B cell (primary cell): ENCODE measurements at regions not wholly inside any gene's neighbourhood (a gene's known extent, or its start where the extent isn't known, plus 50 kb on each side); places are given as distances from the start of the nearest gene placed in this dataset.

Source experiments
- ATAC-seq: fragments of 200-7000 bp; cut with Tn5 transposase; one replicate; pipeline ENCODE4 v1.10.0; 2021; ENCODE audit warnings: low read depth, mild to moderate bottlenecking, moderate number of reproducible peaks, moderate library complexity
- CTCF ChIA-PET: fragments of 350-600 bp; sonication (Branson Sonifier 250); formaldehyde crosslinking; loops from one replicate; lab custom pipeline; 2021; ENCODE audit warnings: antibody characterized with exemption, inconsistent platforms; lab: Charles Lee
- POLR2A ChIA-PET: fragments of 350-600 bp; sonication (Branson Sonifier 250); formaldehyde crosslinking; loops from one replicate; lab custom pipeline; 2021; ENCODE audit warnings: antibody characterized with exemption; lab: Charles Lee
- DNase-seq: peaks from one replicate; pipeline ENCODE4 v3.0.0; 2013
- H2AFZ ChIP-seq: 2 replicates; pipeline ENCODE4 v1.6.1; 2012; ENCODE audit warnings: mild to moderate bottlenecking, low read depth, low read length; ENCODE audit not compliant: insufficient read depth, poor library complexity, severe bottlenecking
- H3K27ac ChIP-seq, 2 donors: 1 replicate in 1 of 2; 2 replicates in 1 of 2; pipeline ENCODE4 v1.5.1; 2012 to 2013; ENCODE audit warnings: low read length in 2 of 2, mild to moderate bottlenecking in 2 of 2, moderate library complexity in 1 of 2
- H3K27me3 ChIP-seq, 4 experiments: fragments of 200-600 bp in 1 of 4; sonication (generic) in 1 of 4; replicated peaks in 1 of 4; 1 replicate in 2 of 4; 2 replicates in 2 of 4; pipeline versions ENCODE4 v1.6.1 to v1.7.0; 2013 to 2016; ENCODE audit warnings: low read length in 3 of 4, mild to moderate bottlenecking in 2 of 4, mixed read lengths in 1 of 4, moderate library complexity in 1 of 4; ENCODE audit not compliant: insufficient read depth in 4 of 4, control insufficient read depth in 3 of 4; ENCODE audit errors: control extremely low read depth in 1 of 4
- H3K36me3 ChIP-seq, 2 experiments: replicated peaks in 1 of 2; 1 replicate in 1 of 2; 2 replicates in 1 of 2; pipeline versions ENCODE4 v1.6.1 to v1.7.1; 2013; ENCODE audit warnings: low read length in 1 of 2; ENCODE audit not compliant: insufficient read depth in 2 of 2, control insufficient read depth in 1 of 2; ENCODE audit errors: control extremely low read depth in 1 of 2, extremely low read depth in 1 of 2
- H3K4me1 ChIP-seq, 2 donors: fragments of 200-600 bp in 1 of 2; sonication (generic) in 1 of 2; 1 replicate in 1 of 2; 2 replicates in 1 of 2; pipeline versions ENCODE4 v1.5.1 to v1.6.1; 2013 to 2017; ENCODE audit warnings: low read length in 2 of 2; ENCODE audit not compliant: control insufficient read depth in 2 of 2, insufficient read depth in 2 of 2
- H3K4me2 ChIP-seq: replicated peaks from 2 replicates; pipeline ENCODE3; 2012; ENCODE audit warnings: mild to moderate bottlenecking, low read depth, low read length; ENCODE audit not compliant: poor library complexity, severe bottlenecking
- H3K4me3 ChIP-seq, 5 experiments: fragments of 200-600 bp in 1 of 5; sonication (generic) in 1 of 5; 1 replicate in 3 of 5; 2 replicates in 2 of 5; pipeline versions ENCODE4 v1.5.1 to v1.7.0; 2011 to 2016; ENCODE audit warnings: low read length in 4 of 5, mild to moderate bottlenecking in 4 of 5, low read depth in 2 of 5, control low read depth in 1 of 5, moderate library complexity in 1 of 5; ENCODE audit not compliant: insufficient read depth in 1 of 5; ENCODE audit errors: control extremely low read depth in 1 of 5, extremely low read depth in 1 of 5
- H3K79me2 ChIP-seq: fragments of 200-600 bp; sonication (generic); one replicate; pipeline ENCODE4 v1.6.0; 2016; ENCODE audit warnings: low read length; ENCODE audit not compliant: control insufficient read depth, insufficient read depth
- H3K9ac ChIP-seq: fragments of 200-600 bp; sonication (generic); 2 replicates; pipeline ENCODE4 v1.6.1; 2017; ENCODE audit warnings: mild to moderate bottlenecking, low read length, moderate library complexity
- H3K9me3 ChIP-seq, 3 donors: one replicate each; pipeline versions ENCODE4 v1.6.1 to v1.7.1; 2013; ENCODE audit warnings: low read length in 2 of 3; ENCODE audit not compliant: control insufficient read depth in 2 of 3, insufficient read depth in 1 of 3; ENCODE audit errors: control extremely low read depth in 1 of 3
- H4K20me1 ChIP-seq: 2 replicates; pipeline ENCODE4 v1.6.0; 2012; ENCODE audit warnings: mild to moderate bottlenecking, low read length; ENCODE audit not compliant: insufficient read depth, control insufficient read depth, poor library complexity, severe bottlenecking
- H3K27ac Mint-ChIP-seq: one replicate; pipeline ENCODE4 v1.8.0; 2021; ENCODE audit warnings: mixed read lengths
- H3K27me3 Mint-ChIP-seq: one replicate; pipeline ENCODE4 v1.8.0; 2021; ENCODE audit warnings: mixed read lengths
- H3K4me1 Mint-ChIP-seq: one replicate; pipeline ENCODE4 v1.8.0; 2021; ENCODE audit warnings: mixed read lengths
- H3K4me3 Mint-ChIP-seq: one replicate; pipeline ENCODE4 v1.8.0; 2021; ENCODE audit warnings: mixed read lengths
- H3K9me3 Mint-ChIP-seq: one replicate; pipeline ENCODE4 v1.8.0; 2022; ENCODE audit warnings: mixed read lengths; ENCODE audit not compliant: insufficient read depth
- CTCF ChIP-seq: fragments of 200-600 bp; IDR thresholded peaks from one replicate; pipeline ENCODE4 v1.8.0; 2022; ENCODE audit warnings: antibody characterized with exemption, mild to moderate bottlenecking
- EZH2 ChIP-seq: IDR thresholded peaks from 2 replicates; pipeline ENCODE4 v1.6.1; 2012; ENCODE audit warnings: borderline replicate concordance, low read depth, mild to moderate bottlenecking, moderate library complexity, low read length; ENCODE audit not compliant: insufficient read depth, poor library complexity, severe bottlenecking
- WGBS: methylation state at CpG from one replicate; pipeline ENCODE4 v1.1.5; 2013; ENCODE audit warnings: missing lambda C conversion rate; ENCODE audit not compliant: insufficient coverage; 5-methylcytosine and 5-hydroxymethylcytosine counted together
- intact Hi-C: fragments of 100-400 bp; cut with micrococcal nuclease; formaldehyde crosslinking; loops from one replicate; pipeline ENCODE4 v1.10.0; 2022

GRCh38 chr10:55051515-55051914, 250.5 kb upstream of the PCDH15 start:
- H3K4me1 Mint-ChIP-seq = no peaks in the 10 kb centered on the region
- ChIA-PET CTCF (no interaction called here), POLR2A (no interaction called here)
- Histone ChIP-seq H4K20me1 (no peaks in the 10 kb centered on the region), H3K9ac (no peak overlapping the region), H3K79me2 (no peaks in the 10 kb centered on the region), H3K4me1 (no peaks in the 10 kb centered on the region), H3K4me3 (no peak overlapping the region), H3K36me3 (no peaks in the 10 kb centered on the region), H3K9me3 (no peaks in the 10 kb centered on the region), H3K27ac (no peak overlapping the region), H3K27me3 (no peaks in the 10 kb centered on the region), H3K4me2 (no peak overlapping the region), H2AFZ (no peak overlapping the region)
- H3K27me3 Mint-ChIP-seq = no peaks in the 10 kb centered on the region
- no peak overlapping the region for H3K27ac Mint-ChIP-seq
- no peak for DNase-seq
- H3K9me3 Mint-ChIP-seq = peaks cover 5% of the 10 kb centered on the region
- ATAC-seq = no peak
- no CpG with 5 or more reads among the region's 2 CpGs for WGBS
- intact Hi-C loops = no loop called here
- TF ChIP-seq CTCF (no peak), EZH2 (no peak)
- H3K4me3 Mint-ChIP-seq = no peak overlapping the region

- no peaks in the 10 kb centered on the region for H3K9me3 ChIP-seq
- no peak overlapping the region for H3K4me3 ChIP-seq
- Mint-ChIP-seq H3K9me3 (no peaks in the 10 kb centered on the region), H3K27ac (no peak overlapping the region), H3K27me3 (no peaks in the 10 kb centered on the region), H3K4me1 (no peaks in the 10 kb centered on the region), H3K4me3 (no peak overlapping the region)
- DNase-seq = no peak
- POLR2A ChIA-PET = no interaction called here
- no peak overlapping the region for H3K9ac ChIP-seq
- CTCF ChIA-PET = no interaction called here
- H3K4me2 ChIP-seq = no peak overlapping the region
- ATAC-seq = no peak
- no peaks in the 10 kb centered on the region for H3K4me1 ChIP-seq
- WGBS = no CpG with 5 or more reads among the region's 3 CpGs
- no peak overlapping the region for H3K27ac ChIP-seq
- TF ChIP-seq CTCF (no peak), EZH2 (no peak)
- H3K27me3 ChIP-seq = no peaks in the 10 kb centered on the region
- no peaks in the 10 kb centered on the region for H4K20me1 ChIP-seq
- H3K79me2 ChIP-seq = no peaks in the 10 kb centered on the region
- intact Hi-C loops = no loop called here
- H3K36me3 ChIP-seq = no peaks in the 10 kb centered on the region
- no peak overlapping the region for H2AFZ ChIP-seq
These were observed 247.9 kb upstream of the PCDH15 start for GRCh38 chr10:55048830-55049498.
